ENCODE measurements at regions not wholly inside any gene's neighbourhood (a gene's known extent, or its start where the extent isn't known, plus 50 kb on each side); places are given as distances from the start of the nearest gene placed in this dataset.
"Not testable (repeated sequence)": the region's sequence is repeated elsewhere in the genome, so short reads cannot be mapped to it uniquely, and the experiment has no call there.

- WGBS, 2 donors = 100% methylated on average over 1 of the region's 1 CpG; no CpG with 5 or more reads in 1 of the 2 donors
- intact Hi-C loops (cut with DNase I) = no loop called here
- TF ChIP-seq POLR2A (IDR thresholded peaks at IDR 0.05) (no peak), CTCF (IDR thresholded peaks at IDR 0.05) (no peak)
- Histone ChIP-seq H3K27ac (no peak overlapping the region), H3K4me3 (no peak overlapping the region), H3K4me1 (peaks cover 0 to 7% (median 0%) of the 10 kb centered on the region in 3 donors), H3K36me3 (no peaks in the 10 kb centered on the region), H3K27me3 (no peaks in the 10 kb centered on the region), H3K9me3 (no peaks in the 10 kb centered on the region)
- DNase-seq = no peak
These were observed 267.3 kb downstream of the TTC8 start for GRCh38 chr14:89091781-89092180.

GRCh38 chr14:89093083-89093730 lies 268.8 kb downstream of the TTC8 start:
- intact Hi-C loops (cut with DNase I) = no loop called here
- H3K27me3 ChIP-seq = no peaks in the 10 kb centered on the region
- TF ChIP-seq POLR2A (IDR thresholded peaks at IDR 0.05) (no peak), CTCF (IDR thresholded peaks at IDR 0.05) (no peak)
- WGBS, 2 donors = 36% methylated on average over 3 of the region's 3 CpGs
- no peak overlapping the region for H3K4me3 ChIP-seq
- H3K9me3 ChIP-seq = no peaks in the 10 kb centered on the region
- H3K4me1 ChIP-seq = peaks cover 0 to 7% (median 0%) of the 10 kb centered on the region in 3 donors
- DNase-seq = no peak
- no peak overlapping the region for H3K27ac ChIP-seq
- H3K36me3 ChIP-seq = no peaks in the 10 kb centered on the region

GRCh38 chr14:89095036-89095435 lies 270.6 kb downstream of the TTC8 start:
- TF ChIP-seq CTCF (IDR thresholded peaks at IDR 0.05) = no peak
- TF ChIP-seq POLR2A (IDR thresholded peaks at IDR 0.05) = no peak
- Histone ChIP-seq H3K9me3 (peaks cover 0 to 2% (median 0%) of the 10 kb centered on the region in 3 donors), H3K27me3 (no peaks in the 10 kb centered on the region), H3K4me1 (peaks cover 0 to 7% (median 0%) of the 10 kb centered on the region in 3 donors), H3K36me3 (no peaks in the 10 kb centered on the region), H3K4me3 (no peak overlapping the region), H3K27ac (no peak overlapping the region)
- intact Hi-C loops (cut with DNase I) = no loop called here
- DNase-seq = no peak
- WGBS, 2 donors = 33% methylated on average over 1 of the region's 1 CpG; no CpG with 5 or more reads in 1 of the 2 donors

- DNase-seq = no peak
- Histone ChIP-seq H3K4me1 (peaks cover 0 to 7% (median 0%) of the 10 kb centered on the region in 3 donors), H3K4me3 (no peak overlapping the region), H3K36me3 (no peaks in the 10 kb centered on the region), H3K27me3 (no peaks in the 10 kb centered on the region), H3K27ac (no peak overlapping the region), H3K9me3 (peaks cover 0 to 2% (median 0%) of the 10 kb centered on the region in 3 donors)
- TF ChIP-seq CTCF (IDR thresholded peaks at IDR 0.05) (no peak), POLR2A (IDR thresholded peaks at IDR 0.05) (no peak)
- intact Hi-C loops (cut with DNase I) = no loop called here
- 37 to 65% methylated on average over 2 to 5 of the region's 9 CpGs for WGBS, 2 donors
These were observed 272.5 kb downstream of the TTC8 start for GRCh38 chr14:89096946-89097345.

DNA sequence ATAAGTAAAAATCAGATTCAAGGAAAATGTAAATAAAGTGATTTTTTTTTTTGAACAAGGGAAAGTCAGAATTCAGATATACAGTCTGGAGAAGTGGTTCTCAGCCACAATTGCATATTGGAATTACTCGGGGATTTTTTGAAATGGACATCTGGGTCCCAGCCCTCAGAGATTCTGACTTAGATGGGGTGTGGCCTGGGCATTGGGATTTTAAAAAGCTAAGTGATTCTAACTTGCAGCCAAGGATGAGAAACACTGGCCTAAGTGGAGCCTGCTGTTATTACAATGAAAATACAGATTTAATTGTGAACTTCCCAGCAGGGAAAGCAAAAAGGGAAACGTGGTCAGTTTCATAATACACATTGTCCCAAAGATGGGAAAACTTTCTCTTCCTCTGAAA lies 273.8 kb downstream of the TTC8 start:
- Histone ChIP-seq H3K4me1 (peaks cover 0 to 1% (median 0%) of the 10 kb centered on the region in 3 donors), H3K4me3 (no peak overlapping the region), H3K36me3 (no peaks in the 10 kb centered on the region), H3K9me3 (peaks cover 0 to 2% (median 0%) of the 10 kb centered on the region in 3 donors), H3K27me3 (no peaks in the 10 kb centered on the region), H3K27ac (no peak overlapping the region)
- no peak for DNase-seq
- TF ChIP-seq CTCF (IDR thresholded peaks at IDR 0.05) (no peak), POLR2A (IDR thresholded peaks at IDR 0.05) (no peak)
- WGBS, 2 donors = 55 to 71% methylated on average over 2 of the region's 2 CpGs
- intact Hi-C loops (cut with DNase I) = no loop called here

DNA sequence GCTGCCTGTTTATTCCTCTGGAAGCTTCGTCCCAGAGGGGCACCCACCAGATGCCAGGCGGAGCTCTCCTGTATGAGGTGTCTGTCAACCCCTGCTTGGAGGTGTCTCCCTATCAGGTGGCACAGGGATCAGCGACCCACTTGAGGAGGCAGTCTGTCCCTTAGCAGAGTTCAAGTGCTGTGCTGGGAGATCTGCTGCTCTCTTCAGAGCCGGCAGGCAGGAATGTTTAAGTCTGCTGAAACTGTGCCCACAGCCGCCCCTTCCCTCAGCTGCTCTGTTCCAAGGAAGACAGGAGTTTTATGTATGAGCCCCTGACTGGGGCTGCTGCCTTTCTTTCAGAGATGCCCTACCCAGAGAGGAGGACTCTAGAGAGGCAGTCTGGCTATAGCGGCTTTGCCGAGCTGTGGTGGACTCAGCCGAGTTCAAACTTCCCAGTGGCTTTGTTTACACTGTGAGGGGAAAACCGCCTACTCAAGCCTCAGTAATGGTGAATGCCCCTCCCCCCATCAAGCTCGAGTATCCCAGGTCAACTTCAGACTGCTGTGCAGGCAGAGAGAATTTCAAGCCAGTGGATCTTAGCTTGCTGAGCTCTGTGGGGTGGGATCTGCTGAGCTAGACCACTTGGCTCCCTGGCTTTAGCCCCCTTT lies 279.8 kb downstream of the TTC8 start:
- WGBS, 2 donors = 33 to 74% methylated on average over 1 to 9 of the region's 10 CpGs
- H3K27me3 ChIP-seq; H3K4me3 ChIP-seq; H3K36me3 ChIP-seq; H3K9me3 ChIP-seq; H3K27ac ChIP-seq; H3K4me1 ChIP-seq; DNase-seq; intact Hi-C loops (cut with DNase I): not testable (repeated sequence)

DNA sequence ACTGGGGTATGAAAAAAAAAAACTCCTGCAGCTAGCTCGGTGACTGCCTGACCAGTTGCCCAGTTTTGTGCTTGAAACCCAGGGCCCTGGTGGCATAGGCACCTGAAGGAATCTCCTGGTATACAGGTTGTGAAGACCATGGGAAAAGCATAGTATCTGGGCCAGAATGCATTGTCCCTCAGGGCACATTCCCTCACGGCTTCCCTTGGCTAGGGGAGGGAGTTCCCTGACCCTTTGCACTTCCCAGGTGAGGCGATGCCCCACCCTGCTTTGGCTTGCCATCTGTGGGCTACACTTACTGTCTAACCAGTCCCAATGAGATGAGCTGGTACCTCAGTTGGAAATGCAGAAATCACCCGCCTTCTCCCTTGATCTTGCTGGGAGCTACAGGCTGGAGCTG lies 280.4 kb downstream of the TTC8 start:
- 59 to 85% methylated on average over 3 to 4 of the region's 4 CpGs for WGBS, 2 donors
- H3K4me3 ChIP-seq; intact Hi-C loops (cut with DNase I); H3K27me3 ChIP-seq; H3K4me1 ChIP-seq; H3K36me3 ChIP-seq; H3K9me3 ChIP-seq; DNase-seq; H3K27ac ChIP-seq: not testable (repeated sequence)

Measured in esophagus squamous epithelium (tissue), 5 donors.